ENCODE measurements at regions not wholly inside any gene's neighbourhood (a gene's known extent, or its start where the extent isn't known, plus 50 kb on each side); places are given as distances from the start of the nearest gene placed in this dataset.

DNA sequence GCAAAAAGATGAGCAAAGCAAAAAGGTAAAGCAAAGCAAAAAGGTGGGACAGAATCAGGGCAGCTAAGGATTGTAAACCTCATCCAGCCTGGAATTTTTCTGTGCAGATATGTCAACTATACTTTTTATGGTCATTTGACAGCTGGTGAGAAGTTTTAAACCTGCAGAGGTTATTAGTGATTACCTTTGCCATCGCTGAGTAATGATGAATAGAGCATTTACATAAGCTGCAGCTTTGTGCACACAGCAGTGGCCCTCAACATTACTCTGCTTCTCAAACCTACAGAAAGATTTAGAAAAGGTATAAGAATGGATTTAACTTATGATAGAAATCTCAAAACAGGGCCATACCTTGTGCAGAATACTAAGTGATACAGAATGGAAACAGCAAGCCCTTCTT is 54.5 kb upstream of the C4orf54 start:
- DNase-seq: no peak

- no peak for DNase-seq
Observed at GRCh38 chr4:99711657-99712056, 54.0 kb upstream of the C4orf54 start.

DNA sequence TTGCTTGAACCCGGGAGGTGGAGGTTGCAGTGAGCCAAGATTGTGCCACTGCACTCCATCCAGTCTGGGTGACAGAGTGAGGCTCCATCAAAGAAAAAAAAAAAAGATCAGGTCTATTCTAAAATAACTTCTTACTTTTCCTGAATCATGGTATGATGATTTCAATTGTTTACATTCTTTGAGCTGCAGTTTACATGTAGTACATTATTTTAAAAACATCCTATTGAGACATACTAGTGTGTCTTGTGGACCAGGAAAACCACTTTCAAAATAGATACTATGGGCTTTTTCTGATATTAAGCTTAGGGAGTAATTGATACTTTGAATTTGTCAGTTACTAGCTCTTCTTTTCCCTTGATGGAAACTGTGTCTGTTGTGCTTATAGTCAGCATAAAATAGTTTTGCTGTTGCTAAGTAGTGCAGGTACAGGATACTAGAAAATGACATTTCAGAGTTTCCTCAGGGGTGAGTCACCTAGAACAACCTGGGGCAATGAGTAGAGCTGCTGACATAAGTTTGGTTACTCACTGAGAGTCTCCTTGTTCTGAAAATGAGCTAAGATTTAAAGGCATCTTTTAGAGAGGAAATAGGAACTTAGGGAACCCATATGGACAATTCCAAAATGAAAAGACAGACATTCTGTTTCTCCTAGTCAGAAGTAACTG is 53.2 kb upstream of the C4orf54 start:
- no peak for DNase-seq

- no peak for DNase-seq
Observed at GRCh38 chr4:99710020-99710419, 52.4 kb upstream of the C4orf54 start.

DNA sequence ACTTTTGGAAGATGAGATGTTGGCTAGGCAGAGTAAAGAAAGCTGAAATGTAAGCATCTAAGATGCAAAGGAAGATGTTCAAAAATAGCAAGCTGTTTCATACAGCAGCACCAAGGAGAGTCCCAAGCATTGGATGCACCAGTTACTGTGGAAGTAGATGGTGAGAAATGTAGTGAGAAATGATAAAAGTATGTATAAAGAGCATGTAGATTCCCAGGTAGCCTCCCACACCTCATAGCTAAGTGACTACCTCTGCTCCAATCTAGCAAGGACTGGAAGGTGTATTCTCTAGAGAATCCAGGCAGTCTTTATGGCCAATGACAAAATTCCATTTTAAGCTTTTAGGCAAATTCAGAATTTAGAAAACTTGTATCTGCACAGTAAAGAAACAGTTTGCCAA is 50.9 kb upstream of the C4orf54 start:
- DNase-seq: no peak
